ENCODE measurements at regions not wholly inside any gene's neighbourhood (a gene's known extent, or its start where the extent isn't known, plus 50 kb on each side); places are given as distances from the start of the nearest gene placed in this dataset.

DNA sequence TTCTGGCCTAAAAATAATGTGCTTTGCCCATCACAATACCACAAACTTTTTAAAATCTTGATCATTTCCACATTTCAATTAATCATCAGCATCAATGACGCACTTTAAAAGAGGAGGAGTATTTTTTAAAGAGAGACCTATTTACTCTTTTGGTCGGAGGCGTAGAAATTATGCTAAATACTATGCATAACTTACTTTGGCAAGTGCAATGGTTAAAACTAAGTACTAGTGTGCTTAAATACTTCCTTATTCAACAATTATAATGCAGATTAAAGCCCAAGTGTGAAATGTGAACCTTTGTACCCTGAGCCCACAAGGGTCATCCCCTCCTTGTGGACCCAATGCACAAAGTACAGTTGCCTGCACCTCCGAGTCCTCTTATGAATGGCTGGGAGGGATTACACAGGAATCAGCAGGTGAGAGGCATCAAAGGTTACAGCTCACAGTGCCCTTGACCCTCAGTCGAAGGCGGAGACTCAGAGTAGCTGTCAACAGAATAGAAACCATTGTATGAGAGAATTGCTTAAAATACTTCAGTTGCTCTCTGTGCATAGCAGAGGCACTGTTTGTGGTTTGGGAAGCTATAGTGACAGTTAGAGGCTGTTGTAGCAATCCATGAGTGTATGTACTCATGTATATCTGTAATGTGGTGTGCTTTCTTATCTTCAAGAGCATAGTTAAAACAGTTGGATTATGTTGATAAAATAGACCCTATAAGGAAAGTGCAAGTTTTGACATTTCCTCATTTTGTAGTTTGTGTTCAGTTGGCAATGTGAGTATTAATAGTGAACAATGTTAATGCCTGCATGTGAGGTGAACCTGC is 151.7 kb upstream of the ITGA4 start:
- DNase-seq, result peak in 1 of 3 donors; percentile 23

DNA sequence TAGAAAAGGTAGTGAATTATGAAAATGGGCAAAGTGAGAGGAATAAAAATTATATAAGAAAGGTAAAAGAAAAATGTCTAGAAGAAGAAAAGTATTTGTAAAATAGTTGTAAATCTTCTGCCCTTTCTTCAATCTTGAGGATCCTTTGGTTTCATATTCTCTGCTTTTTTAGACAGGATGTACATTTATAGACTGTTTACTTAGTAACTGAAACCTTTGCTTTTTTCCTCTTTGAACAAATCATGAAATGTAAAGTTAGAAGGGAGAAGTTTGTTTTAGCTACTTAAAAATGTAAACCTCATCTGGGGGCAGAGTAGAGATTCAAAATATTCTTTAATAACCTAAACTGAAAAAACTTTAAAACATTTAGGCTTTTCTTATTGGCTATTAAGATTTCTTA is 150.4 kb upstream of the ITGA4 start:
- no peak for DNase-seq

DNA sequence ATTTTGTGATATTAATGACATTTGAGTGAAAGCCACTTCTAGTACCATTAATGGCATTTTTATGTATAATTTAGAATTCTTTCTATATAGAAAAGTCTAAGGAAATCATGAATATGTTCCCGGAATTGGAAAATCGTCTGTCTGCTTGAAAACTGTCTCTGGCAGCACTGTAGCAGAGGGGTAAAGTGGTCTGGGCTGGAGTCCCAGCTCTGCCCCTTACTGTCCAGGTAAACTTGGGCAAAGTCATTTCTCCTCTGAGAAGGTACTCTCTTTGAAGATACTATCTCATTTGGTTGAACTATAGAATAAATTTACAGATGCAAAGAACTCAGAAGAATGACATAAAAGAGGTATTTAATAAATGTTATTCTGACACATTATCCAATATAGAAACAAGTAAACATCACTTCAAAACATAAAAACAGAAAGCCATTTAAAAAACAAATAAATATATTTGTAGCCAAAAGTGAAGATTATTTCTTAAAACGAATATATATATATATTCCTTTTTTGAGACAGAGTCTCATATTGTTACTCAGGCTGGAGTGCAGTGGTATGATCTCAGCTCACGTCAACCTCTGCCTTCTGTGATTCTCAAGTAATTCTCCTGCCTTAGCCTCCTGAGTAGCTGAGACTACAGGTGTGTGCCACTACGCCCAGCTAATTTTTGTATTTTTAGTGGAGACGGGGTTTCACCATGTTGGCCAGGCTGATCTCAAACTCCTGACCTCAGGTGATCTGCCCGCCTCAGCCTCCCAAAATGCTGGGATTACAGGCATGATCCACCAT is 149.8 kb upstream of the ITGA4 start:
- DNase-seq, result no peak

DNA sequence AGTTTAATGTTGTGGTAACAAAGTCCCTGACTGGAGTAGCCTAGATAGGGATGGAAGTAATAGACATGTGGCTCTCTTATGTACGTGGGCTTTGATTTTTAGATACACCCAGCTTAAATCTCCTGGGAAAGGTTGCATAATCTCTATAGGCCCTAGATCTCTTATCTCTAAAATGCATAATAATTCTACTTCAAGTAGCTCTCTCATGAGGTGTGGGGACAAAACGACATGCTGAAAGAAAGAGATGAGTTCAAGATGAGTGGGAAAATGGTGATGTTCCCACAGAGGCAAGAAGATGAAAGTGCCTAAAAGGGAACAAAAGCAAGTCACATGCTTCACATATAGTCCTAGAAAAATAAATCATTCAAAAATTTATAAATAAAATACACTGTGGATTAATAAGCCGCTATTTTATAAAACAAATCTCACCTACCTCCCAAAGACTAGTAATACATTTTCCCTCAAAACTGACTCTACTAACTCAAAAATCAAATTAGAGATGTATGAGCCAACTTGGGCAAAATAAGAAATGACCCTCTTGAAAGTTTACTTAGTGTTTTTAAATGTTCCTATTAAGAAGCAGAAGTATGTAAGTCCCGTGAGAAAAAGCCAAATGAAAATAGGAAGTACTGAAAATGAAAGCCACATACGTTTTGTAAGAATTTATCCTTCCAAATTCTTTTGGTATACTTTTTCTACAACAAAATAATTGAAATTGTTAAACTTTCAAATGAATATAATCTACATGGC is 148.2 kb upstream of the ITGA4 start:
- no peak for DNase-seq

DNA sequence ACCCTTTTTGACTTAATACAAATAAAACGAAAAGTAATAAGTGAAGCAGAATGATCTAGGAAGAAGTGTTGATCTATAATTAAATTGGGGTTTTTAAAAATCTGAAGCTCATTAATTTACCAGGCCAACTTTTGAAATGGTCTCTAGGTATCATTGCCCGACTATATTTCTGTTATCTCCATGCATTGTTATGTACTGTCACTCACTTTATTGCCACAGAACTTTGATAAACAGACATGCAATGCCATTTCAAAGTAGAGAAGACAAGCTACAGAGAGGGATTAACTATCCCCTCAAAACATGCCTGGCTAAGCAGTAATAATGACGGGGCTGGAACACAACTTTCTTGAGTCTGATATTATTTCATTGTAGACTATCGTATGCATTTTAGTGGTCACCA is 147.6 kb upstream of the ITGA4 start:
- no peak for DNase-seq

DNA sequence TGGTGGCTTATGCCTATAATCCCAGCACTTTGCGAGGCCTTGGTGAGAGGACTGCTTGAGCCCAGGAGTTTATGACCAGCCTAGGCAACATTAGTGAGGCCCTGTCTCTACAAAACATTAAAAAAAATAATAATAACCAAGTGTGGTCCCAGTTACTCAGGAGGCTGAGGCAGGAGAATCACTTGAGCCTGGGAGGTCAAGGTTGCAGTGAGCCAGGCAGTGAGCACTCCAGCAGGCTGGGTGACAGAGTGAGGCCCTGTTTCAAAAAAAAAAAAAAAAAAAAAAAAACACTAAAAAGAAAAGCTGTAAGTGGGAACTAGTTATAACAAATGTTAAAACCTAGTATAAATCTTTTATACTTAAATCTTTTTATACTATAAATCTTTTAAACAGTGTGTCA is 146.2 kb upstream of the ITGA4 start:
- DNase-seq, result no peak

DNA sequence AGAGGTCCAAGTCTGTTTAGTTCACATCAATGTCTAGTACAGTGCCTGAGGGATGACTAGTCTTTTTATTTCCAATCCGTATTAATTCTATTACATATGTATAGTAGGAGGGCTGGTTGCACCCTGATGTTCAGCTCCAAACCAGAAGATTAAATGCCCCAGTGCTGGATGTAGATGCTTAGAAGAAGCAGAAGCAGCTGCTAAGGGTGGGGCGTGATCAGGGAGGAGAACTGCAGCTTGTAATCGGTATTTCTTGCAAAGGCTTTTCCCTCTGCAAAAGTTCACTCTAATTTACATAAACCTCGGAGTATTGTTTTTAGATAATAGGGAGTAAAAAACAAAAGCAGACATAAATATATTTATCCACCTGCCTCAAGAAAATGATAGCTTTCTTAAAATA is 145.3 kb upstream of the ITGA4 start:
- DNase-seq, result no peak

DNA sequence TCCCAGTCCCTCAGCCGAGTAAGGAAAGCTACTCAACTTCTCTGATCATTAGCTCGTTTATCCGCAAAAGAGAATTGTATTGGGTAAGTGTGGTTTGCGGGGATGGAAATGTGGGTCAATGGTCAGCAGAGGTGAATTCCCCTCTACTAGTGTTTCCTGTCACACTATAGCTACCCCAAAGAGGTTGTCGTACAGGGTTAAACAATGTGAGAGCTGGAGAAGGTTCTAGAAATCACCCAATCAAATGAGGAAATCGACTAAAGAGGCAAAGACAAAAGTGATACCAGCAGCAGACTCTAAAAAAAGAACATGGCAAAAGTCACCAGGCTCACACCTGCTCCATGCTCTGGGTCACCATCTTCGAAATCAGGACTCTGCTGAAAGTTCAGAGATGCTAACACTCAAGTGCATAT is 144.7 kb upstream of the ITGA4 start:
- no peak for DNase-seq

DNA sequence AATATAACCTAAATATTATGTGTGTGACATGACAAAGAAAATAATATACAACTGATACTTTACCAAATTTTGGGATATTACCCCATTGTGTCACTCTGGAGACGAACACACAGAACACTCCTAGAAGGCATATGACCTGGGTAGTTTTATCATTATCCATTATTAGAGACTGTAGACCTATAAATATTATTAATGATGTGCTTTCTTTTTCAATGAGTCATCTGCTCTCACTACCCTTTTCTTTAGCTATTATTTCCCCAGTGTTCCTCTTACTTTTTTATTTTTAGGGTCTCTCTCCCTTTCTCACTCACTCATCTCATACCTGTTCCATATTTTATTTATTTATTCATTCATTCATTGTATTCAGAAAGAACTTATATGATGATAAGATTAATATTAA is 143.3 kb upstream of the ITGA4 start:
- no peak for DNase-seq

DNA sequence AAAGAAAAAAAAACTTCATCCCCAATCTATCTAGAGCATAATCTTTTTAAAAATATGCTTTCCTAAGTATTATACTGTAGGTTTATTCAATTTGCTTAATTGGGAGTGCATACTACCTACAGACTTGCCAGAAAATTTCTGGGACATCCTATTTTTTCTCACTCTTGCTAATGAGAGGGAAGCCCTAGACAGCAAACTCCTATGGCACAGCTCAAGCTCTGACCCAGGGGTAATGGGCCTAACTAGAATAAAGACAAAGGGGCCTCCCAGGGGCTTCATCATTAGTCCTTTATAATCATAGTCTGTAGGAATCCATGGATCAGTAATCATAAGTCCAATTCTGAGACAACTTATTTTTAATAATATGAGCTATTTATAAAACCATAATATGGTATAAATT is 142.6 kb upstream of the ITGA4 start:
- DNase-seq, result no peak

DNA sequence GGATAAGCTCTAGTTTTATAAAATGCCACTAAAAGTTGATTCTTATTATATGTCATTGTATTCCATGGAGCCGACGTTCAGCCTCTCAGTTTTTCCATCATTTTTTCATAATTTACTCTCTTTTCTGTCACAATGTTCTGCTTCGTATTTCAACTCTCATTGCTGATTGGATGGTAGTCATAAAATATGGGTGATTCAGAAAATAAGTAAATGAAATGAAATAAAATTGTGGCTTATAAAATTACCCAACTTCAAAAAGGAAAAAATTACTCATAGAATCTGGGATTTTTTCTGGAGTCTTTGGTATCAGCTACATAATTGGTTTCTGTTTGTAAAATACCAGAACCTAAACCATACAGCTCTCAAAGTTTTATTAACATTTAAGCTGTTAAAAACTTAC is 139.7 kb upstream of the ITGA4 start:
- no peak for DNase-seq

DNA sequence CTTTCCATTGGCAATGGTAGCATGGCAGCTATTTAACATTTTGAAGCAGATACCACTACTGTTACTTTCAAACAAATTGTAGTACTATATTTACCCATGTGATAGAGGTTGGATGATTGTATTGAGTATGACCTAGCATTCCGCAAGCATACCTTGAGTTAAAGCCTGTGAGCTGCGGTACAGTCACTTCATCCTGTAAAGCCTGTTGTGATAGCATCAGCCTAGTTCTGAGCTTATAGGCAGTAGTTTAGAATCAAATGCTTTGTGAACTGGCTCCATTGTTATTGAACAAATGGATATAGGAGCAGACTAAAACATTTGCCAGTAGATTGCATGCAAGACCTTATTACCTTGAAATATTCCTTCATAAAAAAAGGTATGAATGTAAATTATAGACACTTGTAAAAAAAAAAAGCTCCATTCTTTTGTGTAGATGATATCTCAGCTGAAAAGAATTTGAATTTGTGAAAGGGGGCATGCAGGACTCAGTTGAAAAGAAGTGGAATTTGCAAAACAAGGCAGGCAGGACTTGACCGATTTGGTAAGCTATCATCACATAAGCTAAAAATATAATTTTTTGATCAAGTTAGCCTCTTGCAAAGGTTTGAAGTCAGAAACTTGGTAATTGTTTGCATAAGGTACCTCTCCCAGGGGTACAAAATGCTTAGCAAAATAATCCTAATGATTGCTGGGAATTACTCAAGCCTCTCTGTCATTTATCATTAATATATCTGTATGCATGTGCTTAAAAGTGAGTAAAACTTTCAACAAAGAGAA is 138.5 kb upstream of the ITGA4 start:
- DNase-seq, result no peak

DNA sequence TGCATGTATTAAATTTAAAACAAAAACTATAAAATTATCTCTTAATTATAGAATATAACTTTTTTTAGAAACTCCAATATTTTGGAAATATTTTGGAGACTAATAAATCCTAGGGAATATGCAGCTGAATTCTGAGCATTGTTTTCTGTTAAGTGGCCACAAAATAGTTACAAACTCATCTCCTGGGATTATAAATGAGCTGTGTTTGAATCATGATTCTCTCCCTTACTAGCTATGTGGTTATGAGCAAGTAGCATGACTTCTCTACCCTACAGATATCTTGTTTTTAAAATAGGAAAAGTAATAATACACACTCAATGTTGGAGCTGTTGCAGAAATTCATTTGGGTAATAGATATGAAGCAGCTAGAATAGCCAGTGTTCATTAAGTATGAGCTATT is 137.9 kb upstream of the ITGA4 start:
- no peak for DNase-seq

DNA sequence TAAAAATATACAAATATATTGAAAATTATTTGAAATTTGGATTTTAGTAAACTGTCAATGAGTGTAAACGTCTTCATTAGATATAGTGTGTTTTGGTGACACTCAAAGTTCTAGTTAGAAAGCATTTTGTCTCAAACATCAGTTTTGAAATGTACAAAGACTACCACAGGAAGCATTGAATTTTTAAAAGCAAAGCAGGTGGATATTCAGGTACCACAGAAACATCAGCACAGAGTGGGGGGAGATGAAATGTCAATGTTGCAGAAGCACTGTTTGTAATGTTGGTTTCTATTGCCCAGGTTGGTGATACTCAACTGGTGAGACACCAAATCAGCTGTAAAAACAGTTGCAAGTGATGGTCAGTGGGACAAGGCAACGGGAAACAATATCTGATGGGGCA is 136.5 kb upstream of the ITGA4 start:
- DNase-seq, result no peak

DNA sequence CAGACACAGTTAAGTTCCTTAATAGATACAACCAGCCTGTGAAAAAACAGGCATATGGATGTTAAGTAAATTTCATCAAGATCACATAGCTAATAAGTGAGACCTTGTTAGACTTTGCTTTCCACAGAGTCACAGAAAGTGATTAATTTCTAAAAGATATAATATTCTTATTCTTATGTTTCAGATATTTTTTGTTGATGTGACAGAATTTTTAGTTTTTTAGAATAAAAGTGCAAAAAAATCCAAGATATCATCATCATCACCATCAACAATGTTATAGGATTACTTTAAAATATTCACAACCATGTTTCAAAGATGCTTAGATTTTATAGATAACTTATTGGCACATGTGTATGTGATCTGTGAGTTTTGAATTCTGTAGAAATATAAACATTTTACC is 132.3 kb upstream of the ITGA4 start:
- no peak for DNase-seq

DNA sequence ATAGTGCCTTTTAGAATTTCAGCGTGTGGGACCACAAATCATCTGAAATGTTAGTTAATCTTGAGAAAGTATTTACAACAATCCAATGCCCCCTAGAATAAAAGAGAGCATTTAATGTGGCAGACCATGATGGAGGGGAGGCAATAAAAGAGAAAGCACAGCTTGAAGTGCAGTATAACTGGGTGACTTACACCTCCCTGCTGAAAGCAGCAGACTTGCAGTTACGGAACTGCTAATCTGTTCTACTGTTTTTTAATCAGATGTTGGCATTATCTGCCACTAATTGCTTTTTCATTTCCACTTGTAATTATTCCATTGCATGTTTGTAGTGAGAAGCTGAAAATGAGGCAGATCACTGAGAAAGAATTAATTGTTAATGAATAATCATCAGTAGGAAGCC is 130.5 kb upstream of the ITGA4 start:
- no peak for DNase-seq

DNA sequence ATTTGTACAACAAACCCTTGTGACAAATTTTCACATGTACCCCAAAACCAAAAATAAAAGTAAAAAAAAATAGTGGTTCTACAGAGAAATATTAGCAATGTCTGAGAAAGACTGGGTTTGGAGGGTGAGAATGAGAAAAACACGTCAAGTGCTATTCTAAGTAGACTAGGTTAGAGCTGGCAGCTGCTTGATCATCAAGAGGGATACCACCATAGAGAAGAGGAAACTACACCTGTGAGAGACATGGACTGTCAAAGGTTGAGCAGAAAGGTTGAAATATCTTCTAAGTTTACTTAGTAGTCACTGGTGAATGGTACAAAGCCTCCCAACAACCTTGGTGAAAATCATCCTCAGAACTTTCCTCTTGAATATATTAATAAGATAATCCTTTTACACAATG is 126.9 kb upstream of the ITGA4 start:
- DNase-seq, result no peak

DNA sequence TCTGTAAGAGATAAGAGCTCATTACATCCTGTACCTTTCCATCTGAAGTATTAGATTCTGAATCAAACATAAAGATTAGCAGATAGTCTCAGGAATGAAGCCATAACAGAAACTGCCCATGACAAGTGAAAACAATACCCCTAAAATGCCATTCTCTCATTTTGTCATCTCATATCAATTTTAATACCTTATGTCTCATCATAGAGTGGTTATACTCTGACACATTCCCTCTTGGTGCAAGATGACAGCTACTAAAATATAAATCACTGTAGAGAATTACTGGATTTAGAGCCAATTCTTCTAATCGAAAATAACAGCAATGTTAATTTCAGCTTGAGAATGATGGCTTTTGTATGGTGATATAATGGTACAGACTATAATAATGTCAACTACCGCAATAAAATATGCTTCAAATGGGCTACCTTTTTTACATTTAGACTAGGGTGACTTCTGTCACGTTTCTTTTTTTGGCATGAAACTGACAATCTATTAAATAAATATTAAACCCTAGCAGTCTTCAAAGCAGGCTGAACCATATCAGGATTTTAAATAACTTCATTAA is 125.1 kb upstream of the ITGA4 start:
- no peak for DNase-seq

DNA sequence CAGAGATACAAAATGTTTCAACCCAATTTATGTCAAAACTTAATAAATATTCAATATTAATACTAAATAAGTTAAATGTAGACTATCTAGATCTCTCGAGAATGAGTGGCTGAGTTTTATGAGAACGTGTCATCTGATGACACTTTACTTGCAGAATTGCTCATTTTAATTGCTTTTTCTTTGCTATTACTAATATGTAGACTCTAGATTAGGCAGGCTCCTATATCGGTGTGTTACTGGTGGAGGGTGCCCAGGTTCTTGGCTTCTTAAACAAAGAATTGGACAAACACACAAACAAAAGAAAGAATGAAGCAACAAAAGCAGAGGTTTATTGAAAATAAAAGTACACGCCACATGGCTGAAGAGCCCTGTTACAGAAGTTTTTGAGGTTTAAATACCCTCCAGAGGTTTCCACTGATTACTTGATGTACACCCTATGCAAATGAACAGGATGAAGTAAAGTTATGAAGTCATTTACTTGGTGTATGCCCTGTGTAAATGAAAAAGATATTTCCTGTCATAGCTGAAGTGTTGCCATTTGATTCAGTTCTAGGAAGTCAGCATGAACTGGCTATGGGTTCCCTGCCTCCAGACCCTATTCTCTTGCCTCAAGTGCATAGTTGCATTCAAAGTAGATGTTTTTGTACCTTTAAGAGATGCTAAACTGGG is 122.9 kb upstream of the ITGA4 start:
- DNase-seq, result no peak

DNA sequence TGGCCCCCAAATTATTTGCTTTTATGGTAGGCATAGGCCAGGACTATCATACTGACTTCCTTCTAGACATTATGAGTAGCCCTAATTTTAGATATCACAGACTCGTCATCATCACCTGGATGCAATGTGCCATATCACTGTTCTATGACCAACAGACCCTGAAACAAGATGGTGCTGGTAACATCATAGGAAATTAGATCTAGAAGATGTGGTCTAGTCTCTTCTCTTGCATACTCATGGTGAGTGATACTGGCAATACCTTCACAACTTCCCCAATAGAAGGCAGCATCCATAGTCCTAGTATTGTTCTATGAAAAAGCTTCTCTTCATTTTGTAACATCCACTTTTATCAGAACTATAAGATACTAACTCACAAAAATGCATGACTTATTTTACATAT is 116.3 kb upstream of the ITGA4 start:
- DNase-seq, result no peak
